ENCODE measurements at regions not wholly inside any gene's neighbourhood (a gene's known extent, or its start where the extent isn't known, plus 50 kb on each side); places are given as distances from the start of the nearest gene placed in this dataset.
A peak's percentile ranks its signal among the peaks of the same experiment; 100 is the strongest.

DNA sequence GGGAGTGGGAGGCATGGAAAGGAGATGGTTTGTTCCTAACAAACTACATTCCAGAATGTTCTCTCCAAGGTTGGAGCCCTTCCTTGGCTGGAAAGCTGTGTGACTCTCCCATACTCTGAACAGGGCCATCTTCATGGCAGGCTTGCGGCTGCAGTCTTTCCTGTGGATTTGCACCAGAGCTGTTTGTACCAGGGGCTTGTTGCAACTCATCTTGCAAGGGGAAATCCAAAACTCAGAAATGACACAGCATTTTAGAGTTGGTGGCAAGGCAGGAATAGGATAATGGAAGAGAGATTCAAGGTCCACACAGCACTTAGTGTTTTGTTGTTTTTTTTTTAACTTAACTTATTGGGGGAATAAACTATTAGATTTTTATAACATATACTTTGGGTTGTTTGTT lies 73.7 kb upstream of the ZNF516 start:
- DNase-seq = no peak

- DNase-seq = no peak
Observed at GRCh38 chr18:76567835-76568445, 72.9 kb upstream of the ZNF516 start.

DNA sequence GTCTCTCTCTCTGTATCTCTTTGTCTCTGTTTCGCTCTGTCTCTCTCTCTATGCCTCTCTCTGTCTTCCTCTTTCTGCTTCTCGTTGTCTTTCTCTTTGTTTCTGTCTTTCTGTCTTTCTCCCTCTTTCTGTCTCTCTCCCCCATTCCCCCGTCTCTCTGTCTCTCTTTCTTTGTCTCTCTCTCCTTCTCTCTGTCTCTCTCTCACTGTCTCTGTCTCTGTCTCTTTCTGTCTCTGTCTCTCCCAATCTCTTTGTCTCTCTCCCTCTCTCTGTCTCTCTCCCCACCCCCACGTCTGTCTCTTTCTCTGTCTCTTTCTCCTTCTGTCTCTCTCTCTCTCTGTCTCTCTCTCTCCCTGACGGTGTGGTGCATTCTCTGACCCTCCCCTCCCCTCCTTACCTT lies 71.9 kb upstream of the ZNF516 start:
- no peak for DNase-seq

- DNase-seq = peak; percentile 79
Observed at GRCh38 chr18:76565238-76566173, 70.5 kb upstream of the ZNF516 start.

GRCh38 chr18:76564655-76565237 lies 69.7 kb upstream of the ZNF516 start:
- DNase-seq = peak; percentile 63

DNA sequence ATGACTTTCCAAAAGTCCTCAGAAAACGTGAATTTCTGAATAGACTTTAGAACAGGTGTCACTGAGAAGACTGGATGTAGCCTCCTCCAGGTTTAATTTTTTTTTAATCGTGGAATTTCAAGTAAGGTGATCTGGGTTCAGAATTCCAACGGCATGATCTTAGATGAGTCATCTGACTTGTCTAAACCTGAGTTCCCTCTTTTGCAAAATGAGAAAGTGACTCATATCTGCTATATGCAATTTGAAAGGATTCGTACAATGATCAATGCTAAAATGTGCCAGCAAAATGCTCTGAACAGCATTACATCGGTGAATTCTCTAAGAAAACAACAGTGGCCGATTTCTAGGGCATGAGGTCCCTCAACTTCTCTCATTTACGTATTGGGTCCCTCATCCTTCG lies 69.1 kb upstream of the ZNF516 start:
- no peak for DNase-seq

DNA sequence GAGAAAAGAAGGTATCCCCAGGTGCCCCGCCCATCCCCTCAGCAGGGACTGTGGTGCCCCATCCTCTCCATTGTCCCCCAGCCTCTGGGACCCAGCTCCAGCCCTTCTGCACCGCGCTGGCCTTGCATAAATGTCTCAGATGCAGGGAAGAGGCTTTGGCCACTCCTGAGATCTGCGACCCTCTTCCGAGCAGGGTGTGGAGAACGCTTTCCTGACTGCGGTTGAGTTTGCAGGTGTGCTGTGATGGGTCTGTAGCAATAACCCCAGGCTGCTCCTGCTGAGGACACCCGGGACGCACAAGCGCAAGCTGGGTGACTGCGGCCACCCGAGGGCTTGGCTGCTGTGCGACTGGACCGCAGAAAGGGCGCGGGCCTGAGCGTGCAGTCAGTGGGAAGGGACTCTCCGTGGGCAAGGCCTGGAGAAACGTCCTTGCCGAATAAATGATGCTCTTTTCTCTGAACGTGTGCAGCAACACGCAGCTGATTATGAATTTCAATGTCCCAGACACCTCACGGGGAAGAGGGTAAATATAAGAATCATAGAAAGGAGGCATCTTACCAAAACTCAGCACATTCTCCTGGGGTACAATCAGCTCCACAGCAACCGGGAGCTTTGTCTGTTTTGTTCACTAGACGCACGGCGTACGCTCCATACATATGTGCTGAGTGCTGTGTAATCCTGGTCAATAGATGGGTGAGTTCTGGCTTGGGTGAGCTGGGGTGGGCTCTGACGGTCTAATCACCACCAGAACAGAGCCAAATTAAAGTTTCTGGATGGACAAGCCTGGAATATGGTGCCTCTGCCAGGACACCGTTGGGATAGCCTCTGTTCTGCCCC lies 67.5 kb upstream of the ZNF516 start:
- DNase-seq = no peak

DNA sequence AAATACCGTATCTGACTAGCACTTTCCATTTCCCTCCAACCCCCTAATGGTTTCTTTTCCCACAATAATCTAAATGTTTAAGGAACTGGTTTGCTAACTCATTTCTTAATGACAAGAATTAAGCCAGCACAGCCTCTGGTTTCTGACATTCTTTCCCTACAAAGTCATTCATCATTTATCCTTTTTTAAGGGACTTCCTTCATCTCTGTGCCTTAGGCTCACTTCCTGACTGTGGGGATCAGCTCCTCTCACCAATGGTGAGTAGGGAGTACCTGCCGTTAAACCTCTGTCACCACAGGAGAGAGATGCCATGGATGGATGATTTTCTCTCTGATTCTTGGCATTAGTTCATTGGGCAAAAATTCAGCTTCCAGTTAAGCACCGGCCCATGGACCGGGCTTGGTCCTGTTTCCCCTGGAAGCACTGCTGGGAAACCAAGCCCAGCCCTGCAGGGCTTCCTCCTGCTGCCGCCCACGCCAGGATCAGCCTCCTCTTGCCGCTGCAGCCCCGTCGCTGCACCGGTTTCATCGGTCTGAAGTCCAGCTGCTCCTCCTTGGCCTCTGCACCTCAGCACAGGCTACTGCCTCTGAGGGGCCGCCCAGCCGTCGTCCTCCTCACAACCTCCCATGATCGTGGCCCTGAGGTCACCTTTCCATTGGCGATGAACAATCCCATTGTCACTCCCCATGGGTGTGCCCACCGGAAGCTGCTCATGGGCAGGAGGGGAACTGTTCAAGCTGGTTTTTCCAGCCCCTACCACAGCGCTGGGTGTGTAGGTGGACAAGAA lies 64.0 kb upstream of the ZNF516 start:
- DNase-seq = no peak

- DNase-seq = no peak
Observed at GRCh38 chr18:76557026-76557575, 62.1 kb upstream of the ZNF516 start.

- no peak for DNase-seq
Observed at GRCh38 chr18:76554547-76555222, 59.6 kb upstream of the ZNF516 start.

DNA sequence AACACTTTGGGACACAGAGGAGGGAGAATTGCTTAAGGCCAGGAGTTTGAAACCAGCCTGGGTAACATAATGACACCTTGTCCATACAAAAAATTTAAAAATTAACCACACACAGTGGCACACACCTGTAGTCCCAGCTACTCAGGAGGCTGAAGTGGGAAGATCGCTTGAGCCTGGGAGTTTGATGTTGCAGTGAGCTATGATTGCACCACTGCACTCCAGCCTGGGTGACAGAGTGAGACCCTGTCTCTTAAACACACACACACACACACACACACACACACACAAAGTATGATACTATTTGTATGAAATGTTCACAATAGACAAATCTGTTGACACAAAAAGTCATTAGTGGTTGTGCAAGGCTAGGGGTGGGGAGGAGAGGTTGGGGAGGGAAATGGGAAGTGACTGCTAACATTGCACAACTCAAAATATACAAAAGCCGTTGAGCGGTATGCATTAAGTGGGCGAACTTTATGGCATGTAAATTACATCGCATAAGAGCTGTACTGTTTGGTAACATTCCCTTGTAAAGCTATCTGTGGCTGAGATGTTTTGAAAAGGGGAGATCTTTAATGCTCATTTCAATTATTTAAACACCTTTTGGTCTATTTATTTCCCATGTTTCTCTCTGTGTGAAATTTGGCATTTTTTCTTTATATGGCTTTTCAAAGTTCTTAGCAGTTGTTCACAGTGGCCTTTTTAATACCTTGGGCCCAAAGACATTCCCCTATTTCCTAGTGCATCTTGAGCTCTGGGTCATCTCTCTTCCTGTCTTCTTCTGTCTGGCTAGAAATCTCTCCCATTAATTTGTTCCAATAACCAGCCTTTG lies 58.9 kb upstream of the ZNF516 start:
- DNase-seq = peak; percentile 37

- no peak for DNase-seq
Observed at GRCh38 chr18:76548541-76548940, 53.5 kb upstream of the ZNF516 start.

GRCh38 chr18:76547296-76547695 lies 52.3 kb upstream of the ZNF516 start:
- DNase-seq = no peak

DNA sequence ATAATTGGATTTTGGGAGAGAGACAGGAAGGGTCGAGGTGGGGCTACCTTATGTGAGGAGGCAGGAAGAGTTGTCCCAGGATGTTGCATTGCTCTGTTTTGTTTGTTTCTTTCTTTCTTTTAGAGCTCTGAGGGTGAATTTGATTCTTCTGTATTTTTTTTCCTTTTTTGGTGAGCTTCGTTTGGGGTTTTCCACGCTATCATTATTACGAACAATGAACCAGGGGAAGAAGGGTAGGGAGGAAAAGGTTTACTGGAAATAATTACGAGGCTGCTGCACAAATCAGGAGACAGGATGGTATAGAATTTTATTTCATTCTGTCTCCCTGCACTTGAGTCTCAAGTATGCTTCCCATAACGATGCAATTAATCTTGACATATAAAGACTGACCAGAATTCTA lies 51.4 kb upstream of the ZNF516 start:
- no peak for DNase-seq

GRCh38 chr18:76546088-76546435 lies 51.0 kb upstream of the ZNF516 start:
- DNase-seq = no peak

- DNase-seq = no peak
Observed at GRCh38 chr18:76545433-76546087, 50.5 kb upstream of the ZNF516 start.

GRCh38 chr18:76544511-76545345 lies 49.7 kb upstream of the ZNF516 start:
- DNase-seq = no peak

Measured in OCI-M1 (cell line).